Left lung (tissue), 4 donors: ENCODE measurements at regions not wholly inside any gene's neighbourhood (a gene's known extent, or its start where the extent isn't known, plus 50 kb on each side); places are given as distances from the start of the nearest gene placed in this dataset.

ENCODE experiments used
- ATAC-seq: fragments of 200-7000 bp; cut with Tn5 transposase; one replicate; pipeline ENCODE4 v1.9.1; 2020; ENCODE audit warnings: moderate library complexity
- DNase-seq, 4 donors: peaks; one replicate each; pipeline ENCODE4 v3.0.0-alpha.2; 2013 to 2020
- H3K27ac ChIP-seq, 2 donors: fragments of 200-600 bp; sonication (generic) in 1 of 2; one replicate each; pipeline versions ENCODE4 v1.5.0 to v1.8.0; 2020 to 2021
- H3K27me3 ChIP-seq, 2 donors: fragments of 200-600 bp; sonication (generic) in 1 of 2; one replicate each; pipeline versions ENCODE4 v1.5.0 to v1.8.0; 2020 to 2021
- H3K36me3 ChIP-seq, 2 donors: fragments of 200-600 bp; sonication (generic) in 1 of 2; one replicate each; pipeline versions ENCODE4 v1.5.0 to v1.8.0; 2020 to 2021
- H3K4me1 ChIP-seq, 2 donors: fragments of 200-600 bp; one replicate each; pipeline ENCODE4 v1.8.0; 2021
- H3K4me3 ChIP-seq, 2 donors: fragments of 200-600 bp; sonication (generic) in 1 of 2; one replicate each; pipeline versions ENCODE4 v1.5.0 to v1.8.0; 2020 to 2021; ENCODE audit warnings: mild to moderate bottlenecking in 1 of 2
- H3K9me3 ChIP-seq, 2 donors: fragments of 200-600 bp; sonication (generic) in 1 of 2; one replicate each; pipeline versions ENCODE4 v1.5.0 to v1.8.0; 2020 to 2021
- CTCF ChIP-seq, 2 donors: fragments of 200-600 bp; sonication (generic) in 1 of 2; IDR thresholded peaks; one replicate each; pipeline versions ENCODE4 v1.5.0 to v1.8.0; 2021; ENCODE audit warnings: antibody characterized with exemption in 2 of 2
- intact Hi-C, 2 donors: fragments of 100-400 bp; cut with DNase I; formaldehyde crosslinking; loops; one replicate each; pipeline versions ENCODE4 v1.11.2 to v1.14.2; 2022
- donor health status: DM: no; HTN: yes; CAD: no.
- donor health status: DM: no; HTN: no; CAD: no.

GRCh38 chr1:188261849-188262248 lies 1433.1 kb downstream of the PLA2G4A start:
- DNase-seq (no peak), ATAC-seq (no peak)
- no peaks in the 10 kb centered on the region for H3K27me3 ChIP-seq
- intact Hi-C loops: no loop called here
- H3K4me1 ChIP-seq: no peaks in the 10 kb centered on the region
- H3K36me3 ChIP-seq: no peaks in the 10 kb centered on the region
- no peak overlapping the region for H3K4me3 ChIP-seq
- no peak for TF ChIP-seq CTCF (IDR thresholded peaks at IDR 0.05)
- H3K9me3 ChIP-seq: peaks cover 0 to 31% of the 10 kb centered on the region in 2 donors
- no peak overlapping the region for H3K27ac ChIP-seq

GRCh38 chr1:188269956-188270355 lies 1441.2 kb downstream of the PLA2G4A start:
- no peaks in the 10 kb centered on the region for H3K27me3 ChIP-seq
- TF ChIP-seq CTCF (IDR thresholded peaks at IDR 0.05): no peak
- no peaks in the 10 kb centered on the region for H3K36me3 ChIP-seq
- intact Hi-C loops: no loop called here
- H3K4me1 ChIP-seq: no peaks in the 10 kb centered on the region
- ATAC-seq: no peak
- H3K27ac ChIP-seq: no peak overlapping the region
- no peak for DNase-seq
- H3K9me3 ChIP-seq: peaks cover 0 to 9% of the 10 kb centered on the region in 2 donors
- no peak overlapping the region for H3K4me3 ChIP-seq

GRCh38 chr1:188270497-188270896 lies 1441.7 kb downstream of the PLA2G4A start:
- Histone ChIP-seq H3K27me3 (no peaks in the 10 kb centered on the region), H3K9me3 (peaks cover 0 to 9% of the 10 kb centered on the region in 2 donors), H3K4me1 (no peaks in the 10 kb centered on the region), H3K36me3 (no peaks in the 10 kb centered on the region), H3K27ac (no peak overlapping the region), H3K4me3 (no peak overlapping the region)
- TF ChIP-seq CTCF (IDR thresholded peaks at IDR 0.05): no peak
- intact Hi-C loops: no loop called here
- DNase-seq (no peak), ATAC-seq (no peak)

- DNase-seq: no peak
- H3K27me3 ChIP-seq: no peaks in the 10 kb centered on the region
- H3K4me1 ChIP-seq: no peaks in the 10 kb centered on the region
- intact Hi-C loops: no loop called here
- no peak for ATAC-seq
- H3K4me3 ChIP-seq: no peak overlapping the region
- no peaks in the 10 kb centered on the region for H3K36me3 ChIP-seq
- H3K9me3 ChIP-seq: peaks cover 0 to 7% of the 10 kb centered on the region in 2 donors
- no peak overlapping the region for H3K27ac ChIP-seq
- no peak for TF ChIP-seq CTCF (IDR thresholded peaks at IDR 0.05)
Observed at GRCh38 chr1:188277771-188278170, 1449.0 kb downstream of the PLA2G4A start.

GRCh38 chr1:188281921-188282320 lies 1453.2 kb downstream of the PLA2G4A start:
- Histone ChIP-seq H3K9me3 (peaks cover 0 to 7% of the 10 kb centered on the region in 2 donors), H3K36me3 (no peaks in the 10 kb centered on the region), H3K4me3 (no peak overlapping the region), H3K27ac (no peak overlapping the region), H3K4me1 (no peaks in the 10 kb centered on the region), H3K27me3 (no peaks in the 10 kb centered on the region)
- DNase-seq (no peak), ATAC-seq (no peak)
- intact Hi-C loops: no loop called here
- TF ChIP-seq CTCF (IDR thresholded peaks at IDR 0.05): no peak
